GM21367 (cell line): ENCODE measurements at regions not wholly inside any gene's neighbourhood (a gene's known extent, or its start where the extent isn't known, plus 50 kb on each side); places are given as distances from the start of the nearest gene placed in this dataset.
"Not testable (repeated sequence)": the region's sequence is repeated elsewhere in the genome, so short reads cannot be mapped to it uniquely, and the experiment has no call there.

Source experiments
- ATAC-seq: cut with Tn5 transposase; IDR thresholded peaks from one replicate; pipeline ENCODE4 v1.9.1; 2021; ENCODE audit not compliant: unreplicated experiment

DNA sequence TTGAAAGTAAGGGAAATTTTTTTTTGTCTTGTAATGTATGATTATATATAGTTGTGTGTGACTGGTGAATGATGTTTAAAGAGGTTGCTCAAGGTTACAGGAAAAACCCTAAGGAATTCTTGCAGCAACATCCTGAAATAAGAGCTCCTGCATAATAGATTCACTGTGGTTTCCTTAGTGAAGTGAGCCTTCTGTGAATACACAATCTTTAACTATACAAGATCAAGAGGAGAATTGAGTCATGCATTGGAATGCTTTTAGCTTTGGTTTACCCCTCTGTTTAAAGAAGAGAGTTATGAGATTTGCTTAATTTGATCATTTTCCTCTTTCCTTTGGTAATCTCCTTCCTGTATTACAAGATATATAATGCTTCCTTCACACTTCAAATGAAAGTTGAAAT lies 141.6 kb upstream of the EYA4 start:
- ATAC-seq: no peak

DNA sequence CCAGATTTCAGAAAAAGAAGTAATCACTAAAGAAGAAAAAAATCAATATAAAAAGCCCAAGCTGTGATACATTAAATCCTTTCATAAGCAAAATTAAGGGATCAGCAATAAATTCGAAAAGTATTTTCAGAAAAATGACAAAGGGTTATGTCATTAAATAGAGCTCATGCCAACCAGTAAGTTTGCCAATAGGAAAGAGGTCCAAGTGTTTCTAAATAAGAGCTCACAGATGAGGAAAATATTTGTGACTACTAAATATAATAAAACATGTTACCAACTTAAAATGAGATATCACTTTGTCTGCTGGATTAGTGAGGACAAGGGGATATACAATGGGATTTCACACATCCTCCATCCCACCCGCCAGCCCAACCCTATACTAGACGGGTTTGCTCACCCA lies 140.3 kb upstream of the EYA4 start:
- no peak for ATAC-seq

DNA sequence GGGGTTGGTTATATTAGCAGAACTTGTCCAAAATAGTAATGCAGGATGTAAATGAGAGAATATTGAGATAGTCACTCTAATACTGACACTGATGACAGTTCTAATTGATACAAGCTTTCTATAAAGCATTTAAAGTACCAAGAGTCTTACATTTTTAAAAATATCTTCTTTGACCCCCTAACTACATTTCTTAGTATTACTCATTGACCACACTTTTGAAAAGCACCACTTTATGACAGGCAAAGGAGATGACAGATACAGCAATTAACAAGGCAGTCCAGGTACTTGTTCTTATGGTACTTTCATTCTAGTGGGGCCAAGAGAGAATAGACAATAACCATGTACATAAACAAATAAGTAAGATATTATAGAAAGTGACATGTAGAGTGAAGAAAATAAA lies 139.4 kb upstream of the EYA4 start:
- no peak for ATAC-seq

DNA sequence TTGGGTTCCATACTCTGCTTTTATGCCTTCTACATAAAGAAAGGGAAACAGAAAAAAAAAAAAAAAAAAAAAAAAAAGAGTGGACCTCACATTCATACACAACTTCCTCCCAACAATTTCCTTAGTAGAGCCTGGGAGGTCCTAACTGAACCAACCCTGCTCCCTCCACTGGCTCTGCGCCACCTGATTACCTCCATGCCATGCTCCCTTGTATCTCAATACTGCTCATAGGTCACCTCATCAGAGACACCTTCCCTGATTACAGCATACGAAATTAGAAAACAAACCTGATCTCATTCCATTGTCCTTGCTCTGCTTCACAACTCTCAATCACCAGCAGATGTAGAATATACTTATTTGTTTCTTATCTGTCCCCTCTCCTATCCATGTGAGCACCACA lies 134.2 kb upstream of the EYA4 start:
- ATAC-seq: no peak

DNA sequence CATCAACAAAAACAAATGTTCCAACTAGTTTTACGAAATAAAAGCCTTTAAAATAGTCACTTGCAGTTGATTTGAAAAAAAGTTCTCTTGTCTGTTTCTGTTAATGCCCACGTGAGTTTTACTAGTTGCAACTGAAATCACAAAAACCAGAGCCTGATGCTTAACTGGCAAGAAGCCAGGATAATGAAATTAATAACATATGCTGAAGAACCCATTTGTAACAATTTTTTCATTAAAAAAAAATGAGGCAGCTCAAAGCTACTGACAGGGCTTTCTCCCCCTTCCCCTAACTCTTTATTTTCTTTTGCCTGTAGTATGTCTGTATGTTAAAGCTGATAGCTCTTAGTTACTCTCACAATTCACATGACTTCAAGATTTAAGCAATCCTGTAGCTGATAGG lies 132.7 kb upstream of the EYA4 start:
- no peak for ATAC-seq

DNA sequence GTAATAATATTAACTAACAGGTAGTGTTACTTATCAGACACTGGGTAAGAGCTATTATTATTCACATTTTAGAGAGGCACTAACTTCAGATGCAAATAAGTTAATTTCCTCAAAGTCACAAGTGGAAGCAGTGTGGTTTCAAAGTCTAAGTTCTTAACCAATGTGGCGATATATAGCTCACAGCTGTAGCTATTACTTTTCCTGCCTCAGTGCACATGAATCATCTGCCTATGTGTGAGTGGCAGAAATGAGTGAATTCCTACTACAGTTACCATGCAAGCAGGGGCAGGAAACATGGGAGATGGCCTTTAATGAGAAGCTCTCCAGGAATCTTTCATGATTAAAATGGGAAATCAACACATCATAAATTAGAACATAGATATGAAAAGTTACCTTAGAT lies 126.2 kb upstream of the EYA4 start:
- ATAC-seq: no peak

DNA sequence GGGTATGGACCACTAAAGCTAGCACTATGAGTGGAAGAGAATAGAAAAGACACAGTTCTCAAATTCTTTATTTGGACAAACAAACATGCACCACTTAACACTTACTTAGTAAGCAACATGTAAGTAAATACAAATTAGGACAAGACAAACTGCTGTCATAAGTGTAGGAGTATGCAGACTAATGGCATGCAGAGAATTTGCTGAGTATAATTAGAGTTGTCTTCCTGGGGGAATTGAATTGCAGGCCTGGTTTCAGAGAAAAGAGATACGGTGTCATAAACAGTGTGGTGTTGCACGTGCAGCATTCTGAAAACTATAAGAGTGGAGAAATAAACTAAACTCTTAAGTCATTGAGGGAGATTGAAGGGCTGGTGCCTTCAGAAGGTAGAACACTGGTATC lies 125.2 kb upstream of the EYA4 start:
- no peak for ATAC-seq

DNA sequence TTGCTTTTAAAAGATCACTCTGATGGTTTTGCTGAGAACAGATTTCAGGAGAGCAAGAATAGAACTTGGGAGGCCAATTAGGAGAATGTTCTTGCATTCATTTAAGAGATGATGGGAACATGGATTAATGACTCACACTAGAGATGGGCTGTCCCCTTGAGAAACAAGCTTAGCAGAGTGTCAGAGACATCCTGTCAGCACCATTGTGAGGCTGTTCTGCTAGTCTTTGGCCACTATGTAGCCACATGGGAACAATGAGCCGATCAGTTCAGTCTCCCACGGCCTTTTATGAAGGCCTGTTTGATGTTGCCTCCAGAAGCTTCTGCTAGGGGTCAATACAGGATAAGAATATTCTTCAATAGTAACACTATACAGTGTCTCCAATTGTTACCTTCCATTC lies 113.0 kb upstream of the EYA4 start:
- ATAC-seq: no peak

DNA sequence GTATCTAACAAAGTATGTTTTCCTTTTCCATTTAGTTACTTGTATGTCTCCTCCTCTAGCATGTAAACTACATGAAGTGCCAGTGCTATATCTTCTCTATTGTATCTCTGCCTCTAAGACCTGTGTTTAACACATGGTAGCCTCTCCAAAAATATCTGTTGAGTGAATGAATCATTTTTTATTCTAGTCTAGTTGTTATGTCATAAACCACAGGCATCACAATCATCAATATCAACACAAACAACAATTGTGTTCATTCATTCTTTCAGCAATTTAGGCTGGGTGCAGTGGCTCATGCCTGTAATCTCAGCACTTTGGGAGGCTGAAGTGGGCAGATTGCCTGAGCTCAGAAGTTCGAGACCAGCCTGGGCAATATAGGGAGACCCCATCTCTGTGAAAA lies 111.6 kb upstream of the EYA4 start:
- ATAC-seq: no peak

DNA sequence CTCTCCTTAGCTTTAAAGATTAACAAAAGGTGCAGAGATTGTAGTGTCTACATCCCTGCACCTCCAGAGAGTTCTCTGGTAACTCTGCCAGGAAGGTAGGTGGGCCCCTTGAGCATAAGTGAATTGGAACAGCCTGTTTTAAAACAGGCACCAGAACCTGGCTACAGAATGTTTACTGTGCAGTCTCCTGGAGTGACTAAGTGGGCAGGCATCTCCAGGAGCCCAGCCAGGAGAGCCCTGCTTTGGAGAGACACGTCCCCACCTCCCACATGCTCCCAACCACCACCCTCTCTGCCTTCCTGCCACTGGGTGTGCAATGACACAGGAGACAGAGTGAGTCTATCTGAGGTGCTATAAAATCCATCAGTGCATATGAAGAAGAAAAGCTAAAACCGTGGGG lies 110.3 kb upstream of the EYA4 start:
- ATAC-seq: no peak

DNA sequence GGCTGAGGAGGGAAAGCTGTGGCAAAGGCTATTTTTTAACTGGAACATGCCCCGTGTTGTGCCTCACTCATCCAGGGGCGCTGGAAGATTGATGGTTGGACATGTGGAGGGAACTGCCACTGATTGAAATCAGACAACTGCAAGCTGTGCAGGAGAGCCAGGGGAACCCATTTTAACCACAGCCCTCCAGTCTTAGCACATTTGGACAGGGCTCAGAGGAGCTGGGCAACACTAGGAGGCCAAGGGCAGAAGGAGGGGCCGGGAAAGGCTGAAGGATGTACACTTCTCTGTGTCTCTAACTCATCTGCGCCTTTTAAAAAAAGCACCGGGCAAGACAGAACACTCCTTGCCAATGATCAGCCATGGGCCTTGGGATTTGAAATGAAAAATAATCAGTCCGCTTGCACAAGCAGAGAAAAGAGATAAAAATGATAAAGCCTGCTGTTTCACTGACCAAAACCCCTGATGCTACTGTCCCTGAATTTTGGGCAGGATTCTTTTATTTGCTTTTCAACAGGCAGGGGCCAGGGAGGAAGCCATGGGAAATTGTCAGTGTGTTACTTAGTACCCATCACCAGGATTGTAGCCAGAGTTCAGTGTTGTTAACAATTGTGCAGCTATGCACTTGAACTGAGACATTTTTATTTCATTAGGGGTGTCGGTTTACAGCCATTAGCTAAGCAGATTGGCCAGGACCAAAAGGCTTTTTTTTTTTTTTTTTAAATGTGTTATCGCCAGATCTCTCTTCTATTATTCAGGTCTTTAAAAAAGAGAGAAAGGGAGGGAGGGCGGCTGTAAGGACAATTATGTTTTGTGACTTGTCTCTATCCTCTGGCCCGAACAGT lies 109.3 kb upstream of the EYA4 start:
- no peak for ATAC-seq

DNA sequence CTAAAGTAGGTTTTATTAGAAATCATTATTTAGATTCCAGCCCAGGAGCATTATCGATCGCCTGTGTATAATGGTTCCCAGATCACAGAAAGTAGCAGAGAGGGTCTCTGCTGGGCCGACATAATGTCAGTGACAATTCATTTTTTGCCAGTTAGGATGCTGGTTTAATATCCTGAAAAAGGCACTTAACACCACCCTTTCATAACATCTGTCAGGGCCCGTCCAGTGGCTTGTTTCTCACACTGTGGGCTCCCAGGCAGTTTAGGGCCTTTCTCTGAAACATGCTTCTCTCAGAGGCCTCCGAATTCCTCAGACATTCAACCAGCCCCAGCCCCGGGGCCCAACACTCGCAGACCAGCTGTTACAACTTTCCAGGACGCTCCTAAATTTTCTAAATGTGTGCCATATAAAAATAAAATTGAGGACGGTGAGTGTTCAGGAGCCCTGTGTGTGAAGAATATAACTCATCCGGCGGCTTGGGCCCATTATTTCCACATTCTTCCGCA lies 108.6 kb upstream of the EYA4 start:
- no peak for ATAC-seq

DNA sequence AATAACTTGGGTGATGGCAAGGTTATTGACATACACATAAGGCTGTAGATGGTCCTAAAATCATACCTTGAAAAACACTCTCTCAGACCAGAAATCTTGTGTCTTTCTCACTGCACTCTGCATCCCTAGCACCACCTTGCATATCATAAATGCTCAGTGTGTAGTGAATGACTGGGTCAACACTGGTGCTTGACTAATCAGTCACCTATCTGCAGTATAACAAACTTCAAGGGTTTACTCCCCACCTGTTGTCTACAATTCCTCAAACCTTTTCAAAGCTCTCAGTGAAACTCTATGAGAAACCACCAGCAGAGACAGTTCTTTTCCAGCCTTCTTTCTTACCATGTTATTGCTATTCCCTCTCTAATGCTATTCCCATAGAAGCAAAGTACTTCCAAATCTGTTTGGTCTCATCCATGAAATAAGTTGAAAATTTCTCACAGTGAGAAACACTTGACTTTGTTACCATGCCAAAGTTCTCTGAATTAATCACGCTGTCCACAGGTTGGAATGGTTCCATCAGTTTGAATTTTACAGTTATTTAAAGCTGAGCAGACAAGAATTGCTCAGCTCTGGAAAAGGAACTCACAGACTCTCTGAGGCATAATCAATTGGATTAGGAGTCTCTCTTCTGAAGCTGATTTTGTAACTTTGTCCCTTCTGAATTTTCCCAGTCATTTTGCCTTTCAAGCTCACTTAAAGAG lies 104.8 kb upstream of the EYA4 start:
- no peak for ATAC-seq

DNA sequence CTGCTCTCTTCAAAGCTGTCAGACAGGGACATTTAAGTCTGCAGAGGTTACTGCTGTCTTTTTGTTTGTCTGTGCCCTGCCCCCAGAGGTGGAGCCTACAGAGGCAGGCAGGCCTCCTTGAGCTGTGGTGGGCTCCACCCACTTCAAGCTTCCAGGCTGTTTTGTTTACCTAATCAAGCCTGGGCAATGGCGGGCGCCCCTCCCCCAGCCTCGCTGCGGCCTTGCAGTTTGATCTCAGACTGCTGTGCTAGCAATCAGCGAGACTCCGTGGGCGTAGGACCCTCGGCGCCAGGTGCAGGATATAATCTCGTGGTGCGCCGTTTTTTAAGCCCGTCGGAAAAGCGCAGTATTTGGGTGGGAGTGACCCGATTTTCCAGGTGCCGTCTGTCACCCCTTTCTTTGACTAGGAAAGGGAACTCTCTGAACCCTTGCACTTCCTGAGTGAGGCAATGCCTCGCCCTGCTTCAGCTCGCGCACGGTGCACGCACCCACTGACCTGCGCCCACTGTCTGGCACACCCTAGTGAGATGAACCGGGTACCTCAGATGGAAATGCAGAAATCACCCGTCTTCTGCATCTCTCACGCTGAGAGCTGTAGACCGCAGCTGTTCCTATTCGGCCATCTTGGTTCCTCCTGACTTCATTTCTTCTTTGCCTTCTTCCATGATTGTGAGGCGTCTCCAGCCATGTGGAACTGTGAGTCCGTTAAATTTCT lies 93.5 kb upstream of the EYA4 start:
- not testable (repeated sequence) for ATAC-seq

DNA sequence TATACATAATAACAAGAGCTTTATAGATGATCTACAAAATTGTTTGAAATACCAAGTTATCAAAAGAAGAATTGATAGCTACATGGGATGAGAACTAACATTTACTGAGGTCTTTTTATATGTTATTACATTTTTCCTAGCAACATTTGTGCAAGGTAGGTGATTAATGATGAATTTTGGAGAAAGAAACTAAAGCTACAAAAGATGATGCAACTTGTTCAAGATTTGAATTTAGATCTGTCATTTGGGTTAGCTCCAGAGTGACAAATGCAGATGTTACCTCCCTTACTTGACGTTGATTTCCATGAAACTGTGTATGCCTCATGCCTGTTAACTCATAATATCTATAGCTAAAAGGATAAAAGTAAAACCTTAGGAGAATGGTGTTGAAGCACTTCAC lies 84.5 kb upstream of the EYA4 start:
- no peak for ATAC-seq

DNA sequence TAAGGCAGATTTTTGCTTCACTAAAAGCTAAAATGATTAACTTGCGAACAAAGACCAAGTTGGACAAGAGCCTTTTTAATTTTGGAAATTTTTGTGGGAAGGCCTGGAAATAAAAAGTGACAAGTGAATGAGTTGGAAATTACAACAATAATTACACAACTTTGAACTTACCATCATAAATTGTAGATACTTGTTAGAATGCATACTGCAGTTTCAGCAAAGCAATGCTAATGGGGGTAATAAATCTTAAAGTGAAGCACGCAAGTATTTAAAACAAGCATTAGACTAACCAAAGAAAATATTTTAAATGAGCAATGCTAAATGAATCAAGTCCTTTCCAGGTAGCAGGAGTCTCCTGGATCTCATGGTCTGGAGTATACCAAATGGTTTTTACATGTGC lies 83.2 kb upstream of the EYA4 start:
- ATAC-seq: no peak

DNA sequence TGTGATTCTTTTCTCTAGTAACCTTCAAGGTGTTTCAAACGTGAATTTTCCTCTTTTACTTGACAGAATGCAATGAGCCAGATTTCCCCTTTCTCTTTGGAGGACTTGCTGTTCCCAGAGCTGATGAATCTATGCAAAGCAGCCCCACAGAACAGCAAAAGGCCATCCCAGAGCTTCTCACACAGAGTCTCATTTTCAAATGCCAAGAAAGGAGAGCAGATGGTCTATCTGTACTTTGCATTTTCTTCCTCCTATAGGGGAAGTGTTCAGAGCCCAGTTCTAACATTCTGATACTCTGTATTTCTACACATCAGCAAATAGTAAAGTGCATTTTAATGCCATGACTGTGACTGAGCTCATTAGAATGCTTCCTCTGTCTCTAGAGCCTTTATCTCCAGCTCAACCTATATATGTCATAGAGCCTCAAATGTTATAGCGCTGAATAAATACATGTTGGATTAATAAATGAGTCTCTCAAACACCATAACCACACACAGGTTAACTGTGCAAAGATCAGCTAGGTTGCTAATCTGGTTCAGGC lies 81.8 kb upstream of the EYA4 start:
- ATAC-seq: no peak

DNA sequence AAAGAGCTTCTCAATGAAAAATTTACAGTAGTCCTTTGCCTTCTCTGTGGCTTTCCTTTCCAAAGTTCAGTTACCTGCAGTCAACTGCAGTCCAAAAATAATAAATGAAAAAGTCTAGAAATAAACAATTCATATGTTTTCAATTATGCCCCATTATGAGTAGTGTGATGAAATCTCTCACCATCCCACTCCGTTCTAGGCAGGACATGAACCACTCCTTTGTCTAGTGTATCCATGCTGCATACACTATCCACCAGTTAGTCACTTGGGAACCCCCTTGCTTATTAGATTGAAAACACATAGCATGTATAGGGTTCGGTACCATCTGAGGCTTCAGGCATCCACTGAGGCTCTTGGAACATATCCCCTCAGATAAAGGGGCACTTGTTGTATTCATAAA lies 80.6 kb upstream of the EYA4 start:
- ATAC-seq: no peak

DNA sequence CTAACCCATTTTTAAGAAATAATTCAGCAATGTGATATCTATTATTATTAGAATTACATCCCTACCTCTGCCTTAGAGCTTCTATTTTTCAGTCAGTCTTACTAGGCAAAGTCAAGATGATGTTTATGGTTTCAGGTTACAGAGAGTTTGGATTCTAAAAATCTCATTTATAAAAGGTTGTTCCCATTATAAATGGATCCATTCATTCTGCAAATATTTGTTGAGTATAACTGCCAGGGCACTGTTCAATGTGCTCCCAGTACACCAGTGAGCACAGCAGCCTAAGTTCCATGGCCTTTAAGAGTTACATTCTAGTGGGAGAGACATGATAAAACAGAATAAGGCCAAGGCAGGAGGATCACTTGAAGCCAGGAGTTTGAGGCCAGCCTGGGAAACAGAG lies 75.9 kb upstream of the EYA4 start:
- no peak for ATAC-seq

DNA sequence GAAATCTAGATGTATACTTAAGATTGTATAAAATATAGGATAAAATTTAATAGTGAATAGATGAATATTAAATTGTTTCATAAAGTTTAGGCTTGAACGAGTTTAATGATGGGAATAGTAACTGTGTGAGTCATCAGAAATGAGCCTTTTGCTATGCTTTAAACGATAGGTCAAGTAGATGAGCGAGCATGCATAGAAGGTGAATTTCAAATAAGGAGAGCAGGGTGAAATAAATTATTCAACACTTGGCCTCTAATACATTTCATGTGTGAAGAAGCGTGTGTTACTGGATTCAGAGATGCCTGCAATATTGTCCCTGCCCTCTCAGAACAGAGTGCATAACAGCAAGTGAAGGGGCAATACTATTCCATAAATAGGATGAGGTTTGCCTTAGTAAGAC lies 74.4 kb upstream of the EYA4 start:
- ATAC-seq: no peak

DNA sequence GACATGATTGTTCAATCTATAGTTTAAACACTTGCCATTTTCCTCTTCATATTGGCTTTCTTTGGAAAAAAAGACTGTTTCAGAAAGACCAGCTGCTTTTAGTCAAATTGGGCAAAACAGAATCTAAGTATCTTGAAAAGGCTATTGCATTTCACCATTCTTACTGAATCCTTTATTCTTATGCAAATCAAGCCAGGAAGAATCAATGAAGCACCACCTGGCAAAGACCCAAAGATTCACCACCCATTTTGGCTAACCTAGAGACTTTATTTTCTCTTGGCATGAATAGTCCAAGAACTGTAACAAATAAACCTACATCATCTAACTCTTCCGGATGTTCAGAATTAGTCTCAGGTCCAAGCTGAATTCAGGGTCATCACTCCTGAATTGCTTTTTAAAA lies 71.3 kb upstream of the EYA4 start:
- ATAC-seq: no peak

DNA sequence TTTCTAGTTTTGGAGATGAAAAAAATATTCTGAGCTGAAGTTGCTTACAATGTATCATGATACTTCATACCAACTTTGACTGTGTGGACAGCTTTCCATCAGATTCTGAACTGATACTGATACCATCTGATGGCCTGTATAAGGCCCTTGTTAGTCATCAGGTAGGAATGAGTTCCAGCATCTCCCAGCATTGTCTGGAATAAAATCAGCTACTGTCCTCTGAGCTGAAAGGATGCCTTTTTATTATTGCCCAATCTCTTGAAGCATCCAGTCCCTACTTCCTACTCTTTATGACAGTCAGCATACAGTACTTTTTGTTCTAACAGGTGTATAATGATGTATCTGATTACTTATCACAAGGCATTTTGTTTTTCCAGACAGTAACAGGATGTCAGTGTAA lies 70.6 kb upstream of the EYA4 start:
- no peak for ATAC-seq
